ENCODE measurements at regions not wholly inside any gene's neighbourhood (a gene's known extent, or its start where the extent isn't known, plus 50 kb on each side); places are given as distances from the start of the nearest gene placed in this dataset.

GRCh38 chr2:143948710-143949109, 571.2 kb downstream of the ZEB2 start:
- TF ChIP-seq NR2F2 (IDR thresholded peaks at IDR 0.05) (no peak), ZBTB33 (IDR thresholded peaks at IDR 0.05) (no peak), GABPA (IDR thresholded peaks at IDR 0.05 in 1 of 2, conservative IDR thresholded peaks at IDR 0.05 in 1 of 2) (no peak)
- H3K27me3 ChIP-seq (ENCODE audit: control insufficient read depth in 4 of 4, insufficient read depth in 4 of 4, low read length in 3 of 4): no peaks in the 10 kb centered on the region
- 89% methylated on average over 2 of the region's 2 CpGs for WGBS
- H3K4me1 ChIP-seq (ENCODE audit: control insufficient read depth in 4 of 4, insufficient read depth in 4 of 4, low read length in 3 of 4): no peaks in the 10 kb centered on the region
- peaks cover 0 to 3% (median 1%) of the 10 kb centered on the region in 4 donors for H3K36me3 ChIP-seq (ENCODE audit: control insufficient read depth in 4 of 4, insufficient read depth in 3 of 4, low read depth in 1 of 4, low read length in 3 of 4)
- H3K9me3 ChIP-seq (ENCODE audit: control insufficient read depth in 4 of 4, low read length in 3 of 4): no peaks in the 10 kb centered on the region
- H3K9ac ChIP-seq (ENCODE audit: low read depth in 1 of 2, low read length in 2 of 2): no peak overlapping the region
- no peak overlapping the region for H3K4me3 ChIP-seq (ENCODE audit: low read depth in 1 of 3, low read length in 3 of 3)
- DNase-seq (ENCODE audit: low spot score): no peak
- no peak overlapping the region for H3K27ac ChIP-seq (ENCODE audit: low read depth in 1 of 2, low read length in 2 of 2)

- DNase-seq (ENCODE audit: low spot score): no peak
- Histone ChIP-seq H3K9ac (ENCODE audit: low read depth in 1 of 2, low read length in 2 of 2) (no peak overlapping the region), H3K9me3 (ENCODE audit: control insufficient read depth in 4 of 4, low read length in 3 of 4) (no peaks in the 10 kb centered on the region), H3K27me3 (ENCODE audit: control insufficient read depth in 4 of 4, insufficient read depth in 4 of 4, low read length in 3 of 4) (no peaks in the 10 kb centered on the region), H3K4me3 (ENCODE audit: low read depth in 1 of 3, low read length in 3 of 3) (no peak overlapping the region), H3K27ac (ENCODE audit: low read depth in 1 of 2, low read length in 2 of 2) (no peak overlapping the region), H3K4me1 (ENCODE audit: control insufficient read depth in 4 of 4, insufficient read depth in 4 of 4, low read length in 3 of 4) (no peaks in the 10 kb centered on the region), H3K36me3 (ENCODE audit: control insufficient read depth in 4 of 4, insufficient read depth in 3 of 4, low read depth in 1 of 4, low read length in 3 of 4) (peaks cover 0 to 3% (median 1%) of the 10 kb centered on the region in 4 donors)
- 95% methylated on average over 18 of the region's 18 CpGs for WGBS
- TF ChIP-seq FOXA1 (IDR thresholded peaks at IDR 0.05): no peak
These were observed 573.2 kb downstream of the ZEB2 start for GRCh38 chr2:143946436-143947391.

GRCh38 chr2:143942486-143942885, 577.4 kb downstream of the ZEB2 start:
- TF ChIP-seq, protein P1, sequence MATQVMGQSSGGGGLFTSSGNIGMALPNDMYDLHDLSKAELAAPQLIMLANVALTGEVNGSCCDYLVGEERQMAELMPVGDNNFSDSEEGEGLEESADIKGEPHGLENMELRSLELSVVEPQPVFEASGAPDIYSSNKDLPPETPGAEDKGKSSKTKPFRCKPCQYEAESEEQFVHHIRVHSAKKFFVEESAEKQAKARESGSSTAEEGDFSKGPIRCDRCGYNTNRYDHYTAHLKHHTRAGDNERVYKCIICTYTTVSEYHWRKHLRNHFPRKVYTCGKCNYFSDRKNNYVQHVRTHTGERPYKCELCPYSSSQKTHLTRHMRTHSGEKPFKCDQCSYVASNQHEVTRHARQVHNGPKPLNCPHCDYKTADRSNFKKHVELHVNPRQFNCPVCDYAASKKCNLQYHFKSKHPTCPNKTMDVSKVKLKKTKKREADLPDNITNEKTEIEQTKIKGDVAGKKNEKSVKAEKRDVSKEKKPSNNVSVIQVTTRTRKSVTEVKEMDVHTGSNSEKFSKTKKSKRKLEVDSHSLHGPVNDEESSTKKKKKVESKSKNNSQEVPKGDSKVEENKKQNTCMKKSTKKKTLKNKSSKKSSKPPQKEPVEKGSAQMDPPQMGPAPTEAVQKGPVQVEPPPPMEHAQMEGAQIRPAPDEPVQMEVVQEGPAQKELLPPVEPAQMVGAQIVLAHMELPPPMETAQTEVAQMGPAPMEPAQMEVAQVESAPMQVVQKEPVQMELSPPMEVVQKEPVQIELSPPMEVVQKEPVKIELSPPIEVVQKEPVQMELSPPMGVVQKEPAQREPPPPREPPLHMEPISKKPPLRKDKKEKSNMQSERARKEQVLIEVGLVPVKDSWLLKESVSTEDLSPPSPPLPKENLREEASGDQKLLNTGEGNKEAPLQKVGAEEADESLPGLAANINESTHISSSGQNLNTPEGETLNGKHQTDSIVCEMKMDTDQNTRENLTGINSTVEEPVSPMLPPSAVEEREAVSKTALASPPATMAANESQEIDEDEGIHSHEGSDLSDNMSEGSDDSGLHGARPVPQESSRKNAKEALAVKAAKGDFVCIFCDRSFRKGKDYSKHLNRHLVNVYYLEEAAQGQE (IDR thresholded peaks at IDR 0.05): no peak
- TF ChIP-seq ZBTB33 (IDR thresholded peaks at IDR 0.05) (no peak), TAF1 (conservative IDR thresholded peaks at IDR 0.05) (no peak), NR2F2 (IDR thresholded peaks at IDR 0.05) (no peak), YY1 (IDR thresholded peaks at IDR 0.05) (no peak), CTCF (IDR thresholded peaks at IDR 0.05; ENCODE audit: low read depth, low read length, missing input control) (no peak)
- DNase-seq (ENCODE audit: low spot score): no peak
- Histone ChIP-seq H3K9me3 (ENCODE audit: control insufficient read depth in 4 of 4, low read length in 3 of 4) (no peaks in the 10 kb centered on the region), H3K4me1 (ENCODE audit: control insufficient read depth in 4 of 4, insufficient read depth in 4 of 4, low read length in 3 of 4) (peaks cover 0 to 3% (median 2%) of the 10 kb centered on the region in 4 donors), H3K27ac (ENCODE audit: low read depth in 1 of 2, low read length in 2 of 2) (no peak overlapping the region), H3K9ac (ENCODE audit: low read depth in 1 of 2, low read length in 2 of 2) (no peak overlapping the region), H3K36me3 (ENCODE audit: control insufficient read depth in 4 of 4, insufficient read depth in 3 of 4, low read depth in 1 of 4, low read length in 3 of 4) (peaks cover 0 to 3% (median 1%) of the 10 kb centered on the region in 4 donors), H3K4me3 (ENCODE audit: low read depth in 1 of 3, low read length in 3 of 3) (no peak overlapping the region), H3K27me3 (ENCODE audit: control insufficient read depth in 4 of 4, insufficient read depth in 4 of 4, low read length in 3 of 4) (peaks cover 0 to 9% (median 0%) of the 10 kb centered on the region in 4 donors)
